ENCODE measurements at regions not wholly inside any gene's neighbourhood (a gene's known extent, or its start where the extent isn't known, plus 50 kb on each side); places are given as distances from the start of the nearest gene placed in this dataset.

- no peak for DNase-seq
- intact Hi-C loops (cut with DNase I): no loop called here
These were observed 294.6 kb upstream of the POU3F2 start for GRCh38 chr6:98539741-98540140.

DNA sequence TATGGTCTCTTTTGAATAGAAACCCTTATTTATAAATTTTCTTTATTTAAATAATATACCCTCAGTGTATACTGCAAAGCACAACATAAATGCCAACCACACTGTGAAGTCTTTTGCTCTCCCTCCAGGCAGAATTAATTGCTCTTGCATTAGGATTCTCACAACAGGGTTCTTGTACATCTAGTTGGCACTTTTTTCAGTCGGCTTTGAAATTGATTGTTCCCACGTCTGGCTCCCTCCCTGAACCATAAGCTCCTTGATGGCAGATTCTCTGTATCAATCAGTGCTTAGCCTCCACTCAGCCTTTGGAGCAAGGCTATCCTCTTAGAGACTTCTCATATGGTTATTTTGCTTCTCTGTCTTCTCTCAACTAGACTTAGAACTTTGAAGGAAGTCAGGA lies 288.0 kb upstream of the POU3F2 start:
- Histone ChIP-seq H3K4me1 (no peaks in the 10 kb centered on the region), H3K27ac (no peak overlapping the region), H3K27me3 (no peaks in the 10 kb centered on the region), H3K9me3 (no peaks in the 10 kb centered on the region), H3K4me3 (no peak overlapping the region), H3K36me3 (no peaks in the 10 kb centered on the region)
- DNase-seq (no peak), ATAC-seq (no peak)
- TF ChIP-seq, protein P1, sequence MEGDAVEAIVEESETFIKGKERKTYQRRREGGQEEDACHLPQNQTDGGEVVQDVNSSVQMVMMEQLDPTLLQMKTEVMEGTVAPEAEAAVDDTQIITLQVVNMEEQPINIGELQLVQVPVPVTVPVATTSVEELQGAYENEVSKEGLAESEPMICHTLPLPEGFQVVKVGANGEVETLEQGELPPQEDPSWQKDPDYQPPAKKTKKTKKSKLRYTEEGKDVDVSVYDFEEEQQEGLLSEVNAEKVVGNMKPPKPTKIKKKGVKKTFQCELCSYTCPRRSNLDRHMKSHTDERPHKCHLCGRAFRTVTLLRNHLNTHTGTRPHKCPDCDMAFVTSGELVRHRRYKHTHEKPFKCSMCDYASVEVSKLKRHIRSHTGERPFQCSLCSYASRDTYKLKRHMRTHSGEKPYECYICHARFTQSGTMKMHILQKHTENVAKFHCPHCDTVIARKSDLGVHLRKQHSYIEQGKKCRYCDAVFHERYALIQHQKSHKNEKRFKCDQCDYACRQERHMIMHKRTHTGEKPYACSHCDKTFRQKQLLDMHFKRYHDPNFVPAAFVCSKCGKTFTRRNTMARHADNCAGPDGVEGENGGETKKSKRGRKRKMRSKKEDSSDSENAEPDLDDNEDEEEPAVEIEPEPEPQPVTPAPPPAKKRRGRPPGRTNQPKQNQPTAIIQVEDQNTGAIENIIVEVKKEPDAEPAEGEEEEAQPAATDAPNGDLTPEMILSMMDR (IDR thresholded peaks at IDR 0.05): no peak
- intact Hi-C loops (cut with DNase I): no loop called here

More at GRCh38 chr6:98539741-98540140, 294.6 kb upstream of the POU3F2 start:
- no peak overlapping the region for H3K27ac ChIP-seq
- no peaks in the 10 kb centered on the region for H3K27me3 ChIP-seq
- H3K4me1 ChIP-seq: no peaks in the 10 kb centered on the region
- ATAC-seq: no peak
- H3K36me3 ChIP-seq: no peaks in the 10 kb centered on the region
- TF ChIP-seq, protein P1 (IDR thresholded peaks at IDR 0.05): no peak
- no peak overlapping the region for H3K4me3 ChIP-seq
- no peaks in the 10 kb centered on the region for H3K9me3 ChIP-seq

DNA sequence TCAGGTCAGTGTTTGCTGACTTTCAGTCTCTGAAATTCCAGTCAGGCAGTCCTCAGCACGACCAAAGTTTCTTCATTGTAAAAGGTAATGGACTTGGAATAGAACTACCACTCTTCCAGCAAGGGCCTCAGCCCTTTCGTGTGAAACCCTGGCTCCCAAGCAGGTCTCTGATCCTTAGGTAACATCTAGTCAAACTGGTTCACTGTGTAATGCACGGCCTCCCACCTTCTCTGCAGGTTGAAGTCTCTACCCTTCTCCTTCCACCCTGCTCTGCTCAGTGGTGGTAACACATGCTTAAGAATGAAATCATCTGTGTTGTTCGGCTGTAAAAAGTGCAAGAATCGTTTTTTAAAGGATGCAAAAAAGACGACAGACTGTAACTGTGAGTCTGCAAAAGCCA lies 287.2 kb upstream of the POU3F2 start:
- no peaks in the 10 kb centered on the region for H3K4me1 ChIP-seq
- intact Hi-C loops (cut with DNase I): no loop called here
- H3K9me3 ChIP-seq: no peaks in the 10 kb centered on the region
- TF ChIP-seq, protein P1 (IDR thresholded peaks at IDR 0.05): no peak
- H3K27me3 ChIP-seq: no peaks in the 10 kb centered on the region
- DNase-seq: no peak
- no peak overlapping the region for H3K27ac ChIP-seq
- no peak overlapping the region for H3K4me3 ChIP-seq
- no peaks in the 10 kb centered on the region for H3K36me3 ChIP-seq
- no peak for ATAC-seq

- no peaks in the 10 kb centered on the region for H3K36me3 ChIP-seq
- TF ChIP-seq, protein P1 (IDR thresholded peaks at IDR 0.05): no peak
These were observed 286.7 kb upstream of the POU3F2 start for GRCh38 chr6:98547634-98548033.

GRCh38 chr6:98548301-98548700 lies 286.1 kb upstream of the POU3F2 start:
- DNase-seq: no peak
- H3K27me3 ChIP-seq: no peaks in the 10 kb centered on the region
- no peaks in the 10 kb centered on the region for H3K36me3 ChIP-seq
- intact Hi-C loops (cut with DNase I): no loop called here
- no peaks in the 10 kb centered on the region for H3K4me1 ChIP-seq
- TF ChIP-seq, protein P1 (IDR thresholded peaks at IDR 0.05): no peak
- no peaks in the 10 kb centered on the region for H3K9me3 ChIP-seq
- no peak overlapping the region for H3K4me3 ChIP-seq
- no peak for ATAC-seq
- H3K27ac ChIP-seq: no peak overlapping the region

More at GRCh38 chr6:98547634-98548033, 286.7 kb upstream of the POU3F2 start:
- intact Hi-C loops (cut with DNase I): no loop called here
- no peaks in the 10 kb centered on the region for H3K4me1 ChIP-seq
- DNase-seq (no peak), ATAC-seq (no peak)
- no peaks in the 10 kb centered on the region for H3K9me3 ChIP-seq
- H3K27me3 ChIP-seq: no peaks in the 10 kb centered on the region
- no peak overlapping the region for H3K27ac ChIP-seq
- H3K4me3 ChIP-seq: no peak overlapping the region

Data from left lung (tissue), 4 donors.